Left hindlimb (tissue), 1 donor: ENCODE measurements at regions not wholly inside any gene's neighbourhood (a gene's known extent, or its start where the extent isn't known, plus 50 kb on each side); places are given as distances from the start of the nearest gene placed in this dataset.
"Not testable (repeated sequence)": the region's sequence is repeated elsewhere in the genome, so short reads cannot be mapped to it uniquely, and the experiment has no call there.

Experiments
- DNase-seq: peaks from one replicate; pipeline ENCODE4 v3.0.0-alpha.2; 2018

- no peak for DNase-seq
These were observed 93.6 kb downstream of the ZNF281 start for GRCh38 chr1:200316148-200316803.

GRCh38 chr1:200314085-200314750, 95.6 kb downstream of the ZNF281 start:
- no peak for DNase-seq

GRCh38 chr1:200311256-200311655, 98.6 kb downstream of the ZNF281 start:
- no peak for DNase-seq

- DNase-seq = no peak
These were observed 99.0 kb downstream of the ZNF281 start for GRCh38 chr1:200310824-200311223.

GRCh38 chr1:200307755-200308066, 102.1 kb downstream of the ZNF281 start:
- DNase-seq = no peak

GRCh38 chr1:200306944-200307754, 102.7 kb downstream of the ZNF281 start:
- DNase-seq = no peak

- DNase-seq = no peak
These were observed 104.0 kb downstream of the ZNF281 start for GRCh38 chr1:200305806-200306205.

- DNase-seq = peak; percentile 41
These were observed 105.7 kb downstream of the ZNF281 start for GRCh38 chr1:200304171-200304570.

GRCh38 chr1:200302921-200303290, 106.9 kb downstream of the ZNF281 start:
- peak; percentile 44 for DNase-seq

- DNase-seq = peak; percentile 52
These were observed 107.5 kb downstream of the ZNF281 start for GRCh38 chr1:200302192-200302920.

- no peak for DNase-seq
These were observed 108.7 kb downstream of the ZNF281 start for GRCh38 chr1:200301152-200301551.

- DNase-seq = no peak
These were observed 110.3 kb downstream of the ZNF281 start for GRCh38 chr1:200299571-200299970.

GRCh38 chr1:200298242-200298641, 111.6 kb downstream of the ZNF281 start:
- no peak for DNase-seq

- no peak for DNase-seq
These were observed 113.7 kb downstream of the ZNF281 start for GRCh38 chr1:200296091-200296661.

- DNase-seq = no peak
These were observed 115.6 kb downstream of the ZNF281 start for GRCh38 chr1:200294241-200294640.

GRCh38 chr1:200292699-200293098, 117.1 kb downstream of the ZNF281 start:
- no peak for DNase-seq

GRCh38 chr1:200291106-200291505, 118.7 kb downstream of the ZNF281 start:
- DNase-seq = no peak

GRCh38 chr1:200290010-200290685, 119.7 kb downstream of the ZNF281 start:
- no peak for DNase-seq

- DNase-seq = no peak
These were observed 121.6 kb downstream of the ZNF281 start for GRCh38 chr1:200288226-200288625.

- not testable (repeated sequence) for DNase-seq
These were observed 125.6 kb downstream of the ZNF281 start for GRCh38 chr1:200284236-200284635.

- DNase-seq = no peak
These were observed 127.2 kb downstream of the ZNF281 start for GRCh38 chr1:200282497-200283122.
